Activated naive CD4-positive, alpha-beta T cell treated with anti-CD3 and anti-CD28 coated beads, Interleukin-2, amount 50 U/mL, for 24 hours (primary cell): ENCODE measurements at regions not wholly inside any gene's neighbourhood (a gene's known extent, or its start where the extent isn't known, plus 50 kb on each side); places are given as distances from the start of the nearest gene placed in this dataset.
A peak's percentile ranks its signal among the peaks of the same experiment; 100 is the strongest.
"Not testable (repeated sequence)": the region's sequence is repeated elsewhere in the genome, so short reads cannot be mapped to it uniquely, and the experiment has no call there.

Experiments
- H3K27ac Mint-ChIP-seq: one replicate; pipeline ENCODE4 v1.8.0; 2021; ENCODE audit warnings: mild to moderate bottlenecking, mixed read lengths
- H3K27me3 Mint-ChIP-seq: one replicate; pipeline ENCODE4 v1.8.0; 2021; ENCODE audit warnings: mixed read lengths
- H3K36me3 Mint-ChIP-seq: one replicate; pipeline ENCODE4 v1.8.0; 2021; ENCODE audit warnings: mixed read lengths
- H3K4me1 Mint-ChIP-seq: one replicate; pipeline ENCODE4 v1.8.0; 2021; ENCODE audit warnings: mixed read lengths
- H3K4me3 Mint-ChIP-seq: one replicate; pipeline ENCODE4 v1.8.0; 2021; ENCODE audit warnings: mild to moderate bottlenecking, mixed read lengths
- H3K9me3 Mint-ChIP-seq: one replicate; pipeline ENCODE4 v1.8.0; 2021; ENCODE audit warnings: mixed read lengths

GRCh38 chr20:41701588-41702348 lies 83.6 kb upstream of the CHD6 start:
- H3K4me3 Mint-ChIP-seq: no peak overlapping the region
- no peak overlapping the region for H3K27ac Mint-ChIP-seq
- no peaks in the 10 kb centered on the region for H3K9me3 Mint-ChIP-seq
- peaks cover 4% of the 10 kb centered on the region for H3K4me1 Mint-ChIP-seq
- H3K36me3 Mint-ChIP-seq: no peaks in the 10 kb centered on the region
- peaks cover 5% of the 10 kb centered on the region for H3K27me3 Mint-ChIP-seq

- not testable (repeated sequence) for H3K4me3 Mint-ChIP-seq, H3K9me3 Mint-ChIP-seq, H3K27me3 Mint-ChIP-seq, H3K4me1 Mint-ChIP-seq, H3K36me3 Mint-ChIP-seq, H3K27ac Mint-ChIP-seq
Measured at GRCh38 chr20:41699673-41700072, 81.5 kb upstream of the CHD6 start.

- H3K4me1 Mint-ChIP-seq: peaks cover 16% of the 10 kb centered on the region
- peaks cover 2% of the 10 kb centered on the region for H3K27me3 Mint-ChIP-seq
- H3K36me3 Mint-ChIP-seq: no peaks in the 10 kb centered on the region
- H3K27ac Mint-ChIP-seq: peak overlapping the region; percentile 14
- no peak overlapping the region for H3K4me3 Mint-ChIP-seq
- no peaks in the 10 kb centered on the region for H3K9me3 Mint-ChIP-seq
Measured at GRCh38 chr20:41697861-41698559, 79.8 kb upstream of the CHD6 start.

- Mint-ChIP-seq H3K9me3 (no peaks in the 10 kb centered on the region), H3K27ac (no peak overlapping the region), H3K4me3 (no peak overlapping the region), H3K4me1 (peaks cover 22% of the 10 kb centered on the region), H3K27me3 (peaks cover 2% of the 10 kb centered on the region), H3K36me3 (no peaks in the 10 kb centered on the region)
Measured at GRCh38 chr20:41696428-41696827, 78.3 kb upstream of the CHD6 start.

- H3K4me3 Mint-ChIP-seq: no peak overlapping the region
- H3K27ac Mint-ChIP-seq: peak overlapping the region; percentile 48
- no peaks in the 10 kb centered on the region for H3K36me3 Mint-ChIP-seq
- no peaks in the 10 kb centered on the region for H3K9me3 Mint-ChIP-seq
- H3K4me1 Mint-ChIP-seq: peaks cover 22% of the 10 kb centered on the region
- H3K27me3 Mint-ChIP-seq: peaks cover 2% of the 10 kb centered on the region
Measured at GRCh38 chr20:41694796-41695195, 76.6 kb upstream of the CHD6 start.

GRCh38 chr20:41693136-41693979 lies 75.2 kb upstream of the CHD6 start:
- Mint-ChIP-seq H3K9me3 (no peaks in the 10 kb centered on the region), H3K27ac (peak overlapping the region; percentile 99), H3K27me3 (peaks cover 2% of the 10 kb centered on the region), H3K4me1 (peaks cover 22% of the 10 kb centered on the region), H3K36me3 (no peaks in the 10 kb centered on the region), H3K4me3 (peak overlapping the region; percentile 95)

- Mint-ChIP-seq H3K36me3 (no peaks in the 10 kb centered on the region), H3K4me1 (peaks cover 19% of the 10 kb centered on the region), H3K27ac (peak overlapping the region; percentile 99), H3K9me3 (no peaks in the 10 kb centered on the region), H3K4me3 (peak overlapping the region; percentile 95), H3K27me3 (peaks cover under 1% of the 10 kb centered on the region)
Measured at GRCh38 chr20:41692479-41693135, 74.4 kb upstream of the CHD6 start.

- Mint-ChIP-seq H3K4me1 (peaks cover 18% of the 10 kb centered on the region), H3K4me3 (no peak overlapping the region), H3K27ac (no peak overlapping the region), H3K27me3 (peaks cover 5% of the 10 kb centered on the region), H3K36me3 (no peaks in the 10 kb centered on the region), H3K9me3 (no peaks in the 10 kb centered on the region)
Measured at GRCh38 chr20:41691443-41691842, 73.3 kb upstream of the CHD6 start.

- H3K9me3 Mint-ChIP-seq: no peaks in the 10 kb centered on the region
- H3K4me3 Mint-ChIP-seq: no peak overlapping the region
- H3K4me1 Mint-ChIP-seq: peaks cover 18% of the 10 kb centered on the region
- no peak overlapping the region for H3K27ac Mint-ChIP-seq
- H3K36me3 Mint-ChIP-seq: no peaks in the 10 kb centered on the region
- peaks cover 5% of the 10 kb centered on the region for H3K27me3 Mint-ChIP-seq
Measured at GRCh38 chr20:41690702-41691101, 72.5 kb upstream of the CHD6 start.

- Mint-ChIP-seq H3K4me1 (no peaks in the 10 kb centered on the region), H3K36me3 (no peaks in the 10 kb centered on the region), H3K27me3 (peaks cover 5% of the 10 kb centered on the region), H3K4me3 (no peak overlapping the region), H3K9me3 (no peaks in the 10 kb centered on the region), H3K27ac (no peak overlapping the region)
Measured at GRCh38 chr20:41686961-41687360, 68.8 kb upstream of the CHD6 start.

GRCh38 chr20:41685145-41685544 lies 67.0 kb upstream of the CHD6 start:
- not testable (repeated sequence) for H3K27me3 Mint-ChIP-seq, H3K9me3 Mint-ChIP-seq, H3K4me3 Mint-ChIP-seq

GRCh38 chr20:41678799-41679198 lies 60.6 kb upstream of the CHD6 start:
- no peak overlapping the region for H3K4me3 Mint-ChIP-seq

More at GRCh38 chr20:41685145-41685544, 67.0 kb upstream of the CHD6 start:
- H3K36me3 Mint-ChIP-seq, H3K4me1 Mint-ChIP-seq, H3K27ac Mint-ChIP-seq: not testable (repeated sequence)

GRCh38 chr20:41672282-41672681 lies 54.1 kb upstream of the CHD6 start:
- no peaks in the 10 kb centered on the region for H3K9me3 Mint-ChIP-seq

More at GRCh38 chr20:41678799-41679198, 60.6 kb upstream of the CHD6 start:
- H3K36me3 Mint-ChIP-seq: no peaks in the 10 kb centered on the region
- H3K9me3 Mint-ChIP-seq: no peaks in the 10 kb centered on the region
- H3K27me3 Mint-ChIP-seq: peaks cover 1% of the 10 kb centered on the region
- H3K4me1 Mint-ChIP-seq: no peaks in the 10 kb centered on the region
- no peak overlapping the region for H3K27ac Mint-ChIP-seq

GRCh38 chr20:41671143-41671542 lies 53.0 kb upstream of the CHD6 start:
- Mint-ChIP-seq H3K27ac (no peak overlapping the region), H3K4me1 (no peaks in the 10 kb centered on the region), H3K9me3 (no peaks in the 10 kb centered on the region), H3K36me3 (no peaks in the 10 kb centered on the region), H3K27me3 (peaks cover 15% of the 10 kb centered on the region), H3K4me3 (no peak overlapping the region)

More at GRCh38 chr20:41672282-41672681, 54.1 kb upstream of the CHD6 start:
- H3K27me3 Mint-ChIP-seq: peaks cover 15% of the 10 kb centered on the region
- no peak overlapping the region for H3K27ac Mint-ChIP-seq
- no peaks in the 10 kb centered on the region for H3K36me3 Mint-ChIP-seq
- H3K4me1 Mint-ChIP-seq: no peaks in the 10 kb centered on the region
- no peak overlapping the region for H3K4me3 Mint-ChIP-seq

- H3K4me1 Mint-ChIP-seq: no peaks in the 10 kb centered on the region
- H3K27ac Mint-ChIP-seq: no peak overlapping the region
- H3K9me3 Mint-ChIP-seq: no peaks in the 10 kb centered on the region
- H3K36me3 Mint-ChIP-seq: no peaks in the 10 kb centered on the region
- peaks cover 15% of the 10 kb centered on the region for H3K27me3 Mint-ChIP-seq
- no peak overlapping the region for H3K4me3 Mint-ChIP-seq
Measured at GRCh38 chr20:41670631-41671030, 52.5 kb upstream of the CHD6 start.
